Neuronal stem cell (in vitro differentiated cells): ENCODE measurements at regions not wholly inside any gene's neighbourhood (a gene's known extent, or its start where the extent isn't known, plus 50 kb on each side); places are given as distances from the start of the nearest gene placed in this dataset.

Source experiments
- DNase-seq: peaks from one replicate; pipeline ENCODE4 v3.0.0-alpha.2; 2013; ENCODE audit warnings: low spot score
- H2AFZ ChIP-seq: one replicate; pipeline ENCODE4 v1.6.1; 2013; ENCODE audit warnings: mild to moderate bottlenecking, low read length, inconsistent platforms
- H2AK5ac ChIP-seq: 2 replicates; pipeline ENCODE4 v1.6.1; 2013; ENCODE audit warnings: low read depth, mild to moderate bottlenecking, inconsistent platforms, low read length, moderate library complexity, mixed read lengths
- H2BK120ac ChIP-seq: 2 replicates; pipeline ENCODE4 v1.6.1; 2013; ENCODE audit warnings: low read depth, mild to moderate bottlenecking, inconsistent platforms, low read length, moderate library complexity, mixed read lengths
- H2BK12ac ChIP-seq: one replicate; pipeline ENCODE4 v1.6.1; 2013; ENCODE audit warnings: low read length, inconsistent platforms
- H2BK15ac ChIP-seq: 2 replicates; pipeline ENCODE4 v1.6.1; 2013; ENCODE audit warnings: mild to moderate bottlenecking, low read length, inconsistent platforms, mixed read lengths
- H2BK5ac ChIP-seq: one replicate; pipeline ENCODE4 v1.6.1; 2013; ENCODE audit warnings: inconsistent platforms, mild to moderate bottlenecking, low read length, moderate library complexity
- H3K14ac ChIP-seq: one replicate; pipeline ENCODE4 v1.6.1; 2013; ENCODE audit warnings: low read length, inconsistent platforms
- H3K18ac ChIP-seq: 2 replicates; pipeline ENCODE4 v1.6.1; 2013; ENCODE audit warnings: low read length, inconsistent platforms
- H3K23ac ChIP-seq: 2 replicates; pipeline ENCODE4 v1.6.1; 2013; ENCODE audit warnings: low read depth, mild to moderate bottlenecking, mixed read lengths, low read length, inconsistent platforms; ENCODE audit not compliant: poor library complexity
- H3K27ac ChIP-seq: replicated peaks from 3 replicates; pipeline ENCODE4 v1.5.1; 2013; ENCODE audit warnings: low read length, inconsistent platforms
- H3K27me3 ChIP-seq, 3 experiments: 2 replicates each; pipeline ENCODE4 v1.6.1; 2013; ENCODE audit warnings: low read length in 3 of 3, mild to moderate bottlenecking in 2 of 3, inconsistent platforms in 1 of 3, low read depth in 1 of 3, mixed read lengths in 1 of 3, moderate library complexity in 1 of 3; ENCODE audit not compliant: control insufficient read depth in 3 of 3, insufficient read depth in 3 of 3
- H3K36me3 ChIP-seq, 2 donors: replicated peaks in 1 of 2; 2 replicates each; pipeline ENCODE4 v1.6.1; 2013; ENCODE audit warnings: low read length in 2 of 2; ENCODE audit not compliant: control insufficient read depth in 2 of 2, insufficient read depth in 2 of 2
- H3K4ac ChIP-seq: 2 replicates; pipeline ENCODE4 v1.6.1; 2013; ENCODE audit warnings: inconsistent platforms, mild to moderate bottlenecking, low read length, moderate library complexity
- H3K4me1 ChIP-seq, 2 donors: 1 replicate in 1 of 2; 2 replicates in 1 of 2; pipeline ENCODE4 v1.6.1; 2013; ENCODE audit warnings: low read length in 2 of 2, low read depth in 1 of 2; ENCODE audit not compliant: control insufficient read depth in 2 of 2, insufficient read depth in 1 of 2
- H3K4me2 ChIP-seq: one replicate; pipeline ENCODE4 v1.6.1; 2013; ENCODE audit warnings: mild to moderate bottlenecking, low read length, inconsistent platforms; ENCODE audit not compliant: insufficient read depth, poor library complexity, severe bottlenecking
- H3K4me3 ChIP-seq, 2 donors: 2 replicates each; pipeline ENCODE4 v1.5.1; 2013; ENCODE audit warnings: low read length in 2 of 2, mild to moderate bottlenecking in 2 of 2, inconsistent platforms in 1 of 2, moderate library complexity in 1 of 2
- H3K79me1 ChIP-seq: one replicate; pipeline ENCODE4 v1.6.1; 2013; ENCODE audit warnings: low read depth, mild to moderate bottlenecking, inconsistent platforms, low read length, moderate library complexity
- H3K9ac ChIP-seq: one replicate; pipeline ENCODE4 v1.6.1; 2013; ENCODE audit warnings: mild to moderate bottlenecking, low read depth, low read length, inconsistent platforms; ENCODE audit not compliant: poor library complexity
- H3K9me3 ChIP-seq, 2 donors: replicated peaks in 1 of 2; 2 replicates each; pipeline versions ENCODE3 to v1.6.1; 2013; ENCODE audit warnings: low read length in 2 of 2, mild to moderate bottlenecking in 2 of 2, inconsistent platforms in 1 of 2, low read depth in 1 of 2, mixed read lengths in 1 of 2, moderate library complexity in 1 of 2; ENCODE audit not compliant: control insufficient read depth in 2 of 2, insufficient read depth in 1 of 2
- H4K8ac ChIP-seq: one replicate; pipeline ENCODE4 v1.6.1; 2013; ENCODE audit warnings: low read depth, mild to moderate bottlenecking, inconsistent platforms, low read length, moderate library complexity
- H4K91ac ChIP-seq: one replicate; pipeline ENCODE4 v1.6.1; 2013; ENCODE audit warnings: low read length, low read depth, mild to moderate bottlenecking, inconsistent platforms; ENCODE audit not compliant: poor library complexity
- WGBS, 2 donors: extraction: QIAGEN DNeasy Blood & Tissue Kit; methylation state at CpG; one replicate each; pipeline ENCODE4 v1.1.7; 2013; ENCODE audit warnings: missing lambda C conversion rate in 2 of 2, mixed read lengths in 1 of 2; ENCODE audit not compliant: insufficient read length in 2 of 2, insufficient replicate concordance in 1 of 2; ENCODE audit errors: extremely low coverage in 2 of 2; 5-methylcytosine and 5-hydroxymethylcytosine counted together

DNA sequence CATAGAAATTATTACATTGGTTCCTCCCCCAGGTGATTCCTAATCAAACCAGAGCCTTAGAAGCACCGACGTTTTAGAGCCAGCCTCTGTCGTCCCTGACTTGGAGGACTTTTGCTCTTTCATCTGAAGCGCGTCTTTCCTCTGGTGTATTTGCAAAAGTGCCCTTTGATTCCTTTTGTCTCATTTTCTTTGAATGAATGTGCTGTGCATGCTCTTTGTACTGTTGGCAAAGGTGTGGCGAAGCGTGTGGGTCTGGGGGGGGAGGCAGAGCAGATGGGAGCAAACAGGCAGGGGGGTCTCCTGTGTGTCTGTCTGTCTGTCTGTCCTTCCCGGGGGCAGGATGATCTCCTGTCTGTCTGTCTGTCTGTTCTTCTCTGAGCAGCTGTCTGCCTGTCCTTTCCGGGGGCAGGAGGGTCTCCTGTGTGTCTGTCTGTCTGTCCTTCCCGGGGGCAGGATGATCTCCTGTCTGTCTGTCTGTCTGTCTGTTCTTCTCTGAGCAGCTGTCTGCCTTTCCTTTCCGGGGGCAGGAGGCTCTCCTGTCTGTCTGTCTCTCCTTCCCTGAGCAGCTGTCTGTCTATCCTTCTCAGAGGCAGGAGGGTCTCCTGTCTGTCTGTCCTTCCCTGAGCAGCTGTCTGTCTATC lies 205.5 kb upstream of the MYT1L start:
- H3K4ac ChIP-seq: no peak overlapping the region
- H3K36me3 ChIP-seq: no peaks in the 10 kb centered on the region
- DNase-seq: no peak
- peak overlapping the region; percentile 53 for H3K18ac ChIP-seq
- peak overlapping the region; percentile 56 for H2AK5ac ChIP-seq
- H3K23ac ChIP-seq: no peak overlapping the region
- H3K4me2 ChIP-seq: no peak overlapping the region
- no peak overlapping the region for H2BK120ac ChIP-seq
- no peak overlapping the region for H2AFZ ChIP-seq
- H3K14ac ChIP-seq: no peak overlapping the region
- peaks cover 0 to 6% of the 10 kb centered on the region in 2 donors for H3K4me1 ChIP-seq
- no peak overlapping the region for H4K91ac ChIP-seq
- H2BK15ac ChIP-seq: no peak overlapping the region
- H3K9ac ChIP-seq: no peak overlapping the region
- no peak overlapping the region for H3K27ac ChIP-seq
- H2BK12ac ChIP-seq: no peak overlapping the region
- WGBS, 2 donors: no CpG with 5 or more reads among the region's 11 CpGs
- no peak overlapping the region for H3K4me3 ChIP-seq
- no peak overlapping the region for H4K8ac ChIP-seq
- H3K9me3 ChIP-seq: no peaks in the 10 kb centered on the region
- H3K27me3 ChIP-seq: no peaks in the 10 kb centered on the region
- no peak overlapping the region for H2BK5ac ChIP-seq
- no peaks in the 10 kb centered on the region for H3K79me1 ChIP-seq

DNA sequence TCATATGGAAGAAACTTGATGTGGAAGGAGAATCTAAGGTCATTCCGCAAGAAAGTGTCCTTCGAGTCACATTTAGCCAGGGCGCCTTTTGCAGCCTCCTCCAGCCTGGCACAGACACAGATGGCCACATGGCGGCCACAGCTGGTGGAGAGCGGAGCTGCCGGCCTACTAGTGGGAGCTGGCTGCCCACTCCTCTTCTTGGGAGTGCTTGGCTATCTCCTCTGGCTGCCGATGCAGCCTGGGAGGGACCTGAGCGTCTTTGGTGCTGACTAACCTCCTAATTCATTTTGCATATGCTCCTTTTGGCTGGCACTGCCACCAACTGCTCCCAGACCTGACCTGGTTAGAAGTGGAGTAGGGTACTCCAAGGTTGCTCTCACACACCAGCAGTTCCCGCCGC lies 199.3 kb upstream of the MYT1L start:
- Histone ChIP-seq H3K79me1 (no peaks in the 10 kb centered on the region), H2AFZ (no peak overlapping the region), H3K4me1 (no peaks in the 10 kb centered on the region), H2BK120ac (no peak overlapping the region), H2BK15ac (no peak overlapping the region), H3K27me3 (no peaks in the 10 kb centered on the region), H3K23ac (no peak overlapping the region), H2BK5ac (no peak overlapping the region), H3K27ac (no peak overlapping the region), H4K8ac (no peak overlapping the region), H2AK5ac (peak overlapping the region; percentile 0), H3K14ac (no peak overlapping the region), H3K4me3 (no peak overlapping the region), H2BK12ac (no peak overlapping the region), H3K18ac (no peak overlapping the region), H3K9me3 (peaks cover 0 to 2% of the 10 kb centered on the region in 2 donors), H3K4ac (no peak overlapping the region), H3K4me2 (no peak overlapping the region), H3K36me3 (no peaks in the 10 kb centered on the region), H4K91ac (no peak overlapping the region), H3K9ac (no peak overlapping the region)
- no peak for DNase-seq
- no CpG with 5 or more reads among the region's 10 CpGs for WGBS, 2 donors

DNA sequence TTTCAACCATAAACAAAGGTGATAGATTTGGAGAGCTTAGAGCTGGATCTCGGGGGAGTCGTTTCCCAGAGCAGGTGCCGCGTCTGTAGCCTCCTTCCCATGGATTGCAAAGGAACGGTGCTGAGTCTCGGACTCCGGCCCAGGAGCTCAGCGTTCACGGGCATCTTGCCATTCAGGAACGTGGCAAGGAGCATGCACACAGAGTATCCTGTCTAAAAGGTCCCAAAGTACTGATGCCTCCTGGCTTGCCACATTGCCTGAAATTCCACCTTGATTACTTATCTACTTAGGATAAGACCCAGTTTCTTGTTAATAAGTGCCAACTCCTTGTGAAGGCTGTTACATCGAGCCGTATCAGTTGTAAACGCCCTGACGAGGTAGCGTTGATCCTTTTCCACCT lies 197.8 kb upstream of the MYT1L start:
- Histone ChIP-seq H2BK5ac (no peak overlapping the region), H3K9ac (no peak overlapping the region), H2BK12ac (no peak overlapping the region), H3K23ac (no peak overlapping the region), H3K18ac (no peak overlapping the region), H2AK5ac (no peak overlapping the region), H3K27me3 (no peaks in the 10 kb centered on the region), H3K9me3 (peaks cover 0 to 2% of the 10 kb centered on the region in 2 donors), H3K27ac (no peak overlapping the region), H3K4me3 (no peak overlapping the region), H3K4me1 (no peaks in the 10 kb centered on the region), H2BK120ac (no peak overlapping the region), H4K91ac (no peak overlapping the region), H4K8ac (no peak overlapping the region), H2AFZ (no peak overlapping the region), H3K4ac (no peak overlapping the region), H3K36me3 (no peaks in the 10 kb centered on the region), H3K4me2 (no peak overlapping the region), H3K14ac (no peak overlapping the region), H2BK15ac (no peak overlapping the region), H3K79me1 (no peaks in the 10 kb centered on the region)
- DNase-seq: no peak
- no CpG with 5 or more reads among the region's 15 CpGs for WGBS, 2 donors

DNA sequence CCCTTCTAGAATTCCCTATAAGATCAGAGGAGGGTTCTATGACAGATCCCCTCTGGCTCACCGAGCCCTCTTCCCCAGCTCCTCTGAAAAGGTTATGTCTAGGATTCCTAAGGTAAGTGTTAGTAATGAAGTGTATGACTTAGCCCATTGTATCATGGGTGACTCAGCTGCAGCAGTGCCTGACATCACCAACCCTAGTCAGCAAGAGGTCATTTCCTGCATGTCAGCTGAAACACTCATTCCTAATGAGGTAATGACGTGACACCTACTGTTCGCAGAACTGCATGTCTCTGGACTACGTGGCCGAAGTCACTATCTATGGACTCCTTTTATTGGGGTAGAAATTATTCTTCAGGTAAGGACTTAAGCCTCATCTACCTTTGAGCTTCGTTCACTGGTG lies 196.1 kb upstream of the MYT1L start:
- no peaks in the 10 kb centered on the region for H3K4me1 ChIP-seq

More for the DNA sequence above, 196.1 kb upstream of the MYT1L start:
- H3K36me3 ChIP-seq: no peaks in the 10 kb centered on the region
- H3K27ac ChIP-seq: no peak overlapping the region
- peaks cover 0 to 2% of the 10 kb centered on the region in 2 donors for H3K9me3 ChIP-seq
- no peak overlapping the region for H2BK15ac ChIP-seq
- H4K8ac ChIP-seq: no peak overlapping the region
- H4K91ac ChIP-seq: no peak overlapping the region
- H3K4me2 ChIP-seq: no peak overlapping the region
- no peak overlapping the region for H2BK120ac ChIP-seq
- H3K23ac ChIP-seq: no peak overlapping the region
- no peak overlapping the region for H2AFZ ChIP-seq
- no peak for DNase-seq
- no peak overlapping the region for H3K4me3 ChIP-seq
- H3K27me3 ChIP-seq: no peaks in the 10 kb centered on the region
- H3K79me1 ChIP-seq: no peaks in the 10 kb centered on the region
- no peak overlapping the region for H3K18ac ChIP-seq
- no peak overlapping the region for H2BK5ac ChIP-seq
- no peak overlapping the region for H2AK5ac ChIP-seq
- H3K9ac ChIP-seq: no peak overlapping the region
- H3K14ac ChIP-seq: no peak overlapping the region
- no peak overlapping the region for H3K4ac ChIP-seq
- no peak overlapping the region for H2BK12ac ChIP-seq
- no CpG with 5 or more reads among the region's 6 CpGs for WGBS, 2 donors
